Transverse colon (tissue), 4 donors: ENCODE measurements at regions not wholly inside any gene's neighbourhood (a gene's known extent, or its start where the extent isn't known, plus 50 kb on each side); places are given as distances from the start of the nearest gene placed in this dataset.

Experiments used
- DNase-seq: peaks from one replicate; pipeline ENCODE4 v3.0.0-alpha.2; 2019
- H3K27ac ChIP-seq, 4 donors: fragments of 200-600 bp; sonication (generic); 2 replicates each; pipeline ENCODE4 v1.5.1; 2016 to 2018; ENCODE audit warnings: inconsistent platforms in 4 of 4
- H3K27me3 ChIP-seq: fragments of 200-600 bp; sonication (generic); 2 replicates; pipeline ENCODE4 v1.5.1; 2017; ENCODE audit warnings: inconsistent platforms
- H3K36me3 ChIP-seq, 4 donors: fragments of 200-600 bp; sonication (generic); 2 replicates each; pipeline ENCODE4 v1.5.1; 2017 to 2019; ENCODE audit warnings: inconsistent platforms in 4 of 4
- H3K4me1 ChIP-seq, 4 donors: fragments of 200-600 bp; sonication (generic); 2 replicates each; pipeline ENCODE4 v1.5.1; 2017 to 2020; ENCODE audit warnings: inconsistent platforms in 4 of 4
- H3K4me3 ChIP-seq, 4 donors: fragments of 200-600 bp; sonication (generic); 1 replicate in 1 of 4; 2 replicates in 3 of 4; pipeline versions ENCODE4 v1.5.1 to v1.6.1; 2017 to 2019; ENCODE audit warnings: inconsistent platforms in 4 of 4
- H3K9me3 ChIP-seq, 2 donors: fragments of 200-600 bp; sonication (generic); 2 replicates each; pipeline ENCODE4 v1.5.1; 2017 to 2019; ENCODE audit warnings: inconsistent platforms in 2 of 2
- CTCF ChIP-seq, 5 experiments: fragments of 200-600 bp in 3 of 5; fragments of 450-650 bp in 2 of 5; sonication (generic) in 3 of 5; IDR thresholded peaks; 1 replicate in 2 of 5; 2 replicates in 3 of 5; pipeline ENCODE4 v1.5.1; 2016 to 2017; ENCODE audit warnings: antibody characterized with exemption in 5 of 5, inconsistent platforms in 3 of 5, mild to moderate bottlenecking in 2 of 5, moderate library complexity in 1 of 5
- EP300 ChIP-seq: sonication (generic); formaldehyde crosslinking; IDR thresholded peaks from one replicate; pipeline ENCODE4 v1.6.1; 2017; ENCODE audit warnings: antibody characterized with exemption, low read depth
- POLR2A ChIP-seq: fragments of 450-650 bp; IDR thresholded peaks from one replicate; pipeline ENCODE4 v1.6.1; 2016; ENCODE audit warnings: antibody characterized with exemption, mild to moderate bottlenecking, moderate library complexity
- POLR2AphosphoS5 ChIP-seq, 3 donors: sonication (generic); formaldehyde crosslinking; IDR thresholded peaks; one replicate each; pipeline ENCODE4 v1.6.1; 2016; ENCODE audit warnings: antibody characterized with exemption in 3 of 3
- WGBS, 2 donors: methylation state at CpG; one replicate each; pipeline ENCODE4 v1.1.5; 2018; ENCODE audit warnings: low coverage in 1 of 2; 5-methylcytosine and 5-hydroxymethylcytosine counted together
- in situ Hi-C, 4 donors: fragments of 200-750 bp; cut with MboI; loops; one replicate each; pipeline versions ENCODE4 v1.15.0 to v1.15.1; 2017; ENCODE audit warnings: low sequenced_read_pairs in 3 of 4, low pct_ligation_motif_present in 1 of 4, low pct_unique_long_range_greater_than_20kb in 1 of 4
- intact Hi-C: fragments of 100-400 bp; cut with DNase I; formaldehyde crosslinking; loops from one replicate; pipeline ENCODE4 v1.15.1; 2023; ENCODE audit warnings: low total_unique reads

- no peak for DNase-seq
- no peaks in the 10 kb centered on the region for H3K27me3 ChIP-seq
- H3K4me1 ChIP-seq, result no peaks in the 10 kb centered on the region
- peaks cover 0 to 4% of the 10 kb centered on the region in 2 donors for H3K9me3 ChIP-seq
- intact Hi-C loops (no loop called here), in situ Hi-C loops (no loop called here)
- 78 to 81% methylated on average over 3 of the region's 3 CpGs for WGBS, 2 donors
- TF ChIP-seq EP300, result no peak
- no peak for TF ChIP-seq POLR2AphosphoS5 (IDR thresholded peaks at IDR 0.05)
- no peak for TF ChIP-seq POLR2A
- no peak for TF ChIP-seq CTCF (IDR thresholded peaks at IDR 0.05)
- no peaks in the 10 kb centered on the region for H3K36me3 ChIP-seq
- no peak overlapping the region for H3K27ac ChIP-seq
- no peak overlapping the region for H3K4me3 ChIP-seq
These were observed 1416.8 kb downstream of the OLFM4 start for GRCh38 chr13:54445453-54445852.

- peaks cover 0 to 4% of the 10 kb centered on the region in 2 donors for H3K9me3 ChIP-seq
- intact Hi-C loops, result no loop called here
These were observed 1417.3 kb downstream of the OLFM4 start for GRCh38 chr13:54445865-54446264.

GRCh38 chr13:54449922-54450321 is 1421.3 kb downstream of the OLFM4 start:
- DNase-seq, result no peak
- Histone ChIP-seq H3K27ac (no peak overlapping the region), H3K9me3 (no peaks in the 10 kb centered on the region), H3K4me1 (no peaks in the 10 kb centered on the region), H3K4me3 (no peak overlapping the region), H3K27me3 (no peaks in the 10 kb centered on the region), H3K36me3 (no peaks in the 10 kb centered on the region)
- no peak for TF ChIP-seq POLR2A
- TF ChIP-seq EP300, result no peak
- TF ChIP-seq CTCF (IDR thresholded peaks at IDR 0.05), result no peak
- TF ChIP-seq POLR2AphosphoS5 (IDR thresholded peaks at IDR 0.05), result no peak
- in situ Hi-C loops, result no loop called here
- intact Hi-C loops, result no loop called here
- 81 to 89% methylated on average over 1 of the region's 1 CpG for WGBS, 2 donors

More at GRCh38 chr13:54445865-54446264, 1417.3 kb downstream of the OLFM4 start:
- TF ChIP-seq POLR2A (no peak), POLR2AphosphoS5 (IDR thresholded peaks at IDR 0.05) (no peak), EP300 (no peak), CTCF (IDR thresholded peaks at IDR 0.05) (no peak)
- Histone ChIP-seq H3K36me3 (no peaks in the 10 kb centered on the region), H3K4me1 (no peaks in the 10 kb centered on the region), H3K27ac (no peak overlapping the region), H3K27me3 (no peaks in the 10 kb centered on the region), H3K4me3 (no peak overlapping the region)
- no peak for DNase-seq
- in situ Hi-C loops, result no loop called here

- H3K9me3 ChIP-seq, result no peaks in the 10 kb centered on the region
- in situ Hi-C loops, result no loop called here
- WGBS, 2 donors, result 70 to 77% methylated on average over 1 of the region's 1 CpG
- no peak overlapping the region for H3K27ac ChIP-seq
- TF ChIP-seq EP300 (no peak), CTCF (IDR thresholded peaks at IDR 0.05) (no peak), POLR2AphosphoS5 (IDR thresholded peaks at IDR 0.05) (no peak), POLR2A (no peak)
- H3K4me3 ChIP-seq, result no peak overlapping the region
- DNase-seq, result no peak
- H3K36me3 ChIP-seq, result no peaks in the 10 kb centered on the region
- no peaks in the 10 kb centered on the region for H3K4me1 ChIP-seq
- intact Hi-C loops, result no loop called here
- H3K27me3 ChIP-seq, result no peaks in the 10 kb centered on the region
These were observed 1455.6 kb downstream of the OLFM4 start for GRCh38 chr13:54484166-54484565.
